Hepatocyte (in vitro differentiated cells): ENCODE measurements at regions not wholly inside any gene's neighbourhood (a gene's known extent, or its start where the extent isn't known, plus 50 kb on each side); places are given as distances from the start of the nearest gene placed in this dataset.

ENCODE experiments used
- DNase-seq: peaks from one replicate; pipeline ENCODE4 v3.0.0-alpha.2; 2016; ENCODE audit warnings: low spot score
- H2AFZ ChIP-seq: fragments of 200-600 bp; sonication (generic); 2 replicates; pipeline ENCODE4 v1.6.0; 2016; ENCODE audit warnings: antibody characterized with exemption, mild to moderate bottlenecking
- H3K27ac ChIP-seq: fragments of 200-600 bp; sonication (generic); 2 replicates; pipeline ENCODE4 v1.5.1; 2016; ENCODE audit warnings: mild to moderate bottlenecking
- H3K27me3 ChIP-seq: fragments of 200-600 bp; sonication (generic); 2 replicates; pipeline ENCODE4 v1.6.1; 2016
- H3K36me3 ChIP-seq: fragments of 200-600 bp; sonication (generic); replicated peaks from 2 replicates; pipeline ENCODE4 v1.5.1; 2016; ENCODE audit warnings: low read depth; ENCODE audit not compliant: insufficient read depth
- H3K4me1 ChIP-seq: fragments of 200-600 bp; sonication (generic); 2 replicates; pipeline ENCODE4 v1.5.1; 2016; ENCODE audit warnings: mild to moderate bottlenecking, moderate library complexity; ENCODE audit not compliant: insufficient read depth
- H3K4me2 ChIP-seq: fragments of 200-600 bp; sonication (generic); 2 replicates; pipeline ENCODE4 v1.6.0; 2016
- H3K4me3 ChIP-seq: fragments of 200-600 bp; sonication (generic); 2 replicates; pipeline ENCODE4 v1.5.1; 2016; ENCODE audit warnings: mild to moderate bottlenecking
- H3K79me2 ChIP-seq: fragments of 200-600 bp; sonication (generic); 2 replicates; pipeline ENCODE4 v1.6.0; 2017; ENCODE audit warnings: mild to moderate bottlenecking
- H3K9me2 ChIP-seq: fragments of 200-600 bp; sonication (generic); replicated peaks from 2 replicates; pipeline ENCODE4 v1.6.0; 2017; ENCODE audit warnings: mild to moderate bottlenecking; ENCODE audit not compliant: insufficient read depth
- H3K9me3 ChIP-seq: fragments of 200-600 bp; sonication (generic); 2 replicates; pipeline ENCODE4 v1.5.1; 2016; ENCODE audit warnings: low read depth, mild to moderate bottlenecking
- H4K20me1 ChIP-seq: fragments of 200-600 bp; sonication (generic); 2 replicates; pipeline ENCODE4 v1.6.0; 2016; ENCODE audit warnings: mild to moderate bottlenecking; ENCODE audit not compliant: insufficient read depth, poor library complexity, severe bottlenecking
- EZH2 ChIP-seq: fragments of 200-600 bp; sonication (generic); IDR thresholded peaks from 2 replicates; pipeline ENCODE4 v1.6.1; 2016; ENCODE audit warnings: antibody characterized with exemption, mild to moderate bottlenecking, borderline replicate concordance
- EZH2phosphoT487 ChIP-seq: fragments of 200-600 bp; sonication (generic); IDR thresholded peaks from one replicate; pipeline ENCODE4 v1.6.1; 2018; ENCODE audit warnings: antibody characterized with exemption, mild to moderate bottlenecking, low read depth, moderate library complexity; ENCODE audit not compliant: unreplicated experiment, severe bottlenecking
- WGBS: methylation state at CpG from one replicate; pipeline ENCODE4 v1.1.6; 2016; ENCODE audit warnings: low lambda C conversion rate; ENCODE audit errors: missing lambda C conversion rate; 5-methylcytosine and 5-hydroxymethylcytosine counted together
- TF ChIP-seq, protein P1 (sequence below): fragments of 200-600 bp; sonication (generic); IDR thresholded peaks from 2 replicates; pipeline ENCODE4 v1.5.1; 2016; ENCODE audit warnings: antibody characterized with exemption, mild to moderate bottlenecking; ENCODE audit not compliant: poor library complexity

DNA sequence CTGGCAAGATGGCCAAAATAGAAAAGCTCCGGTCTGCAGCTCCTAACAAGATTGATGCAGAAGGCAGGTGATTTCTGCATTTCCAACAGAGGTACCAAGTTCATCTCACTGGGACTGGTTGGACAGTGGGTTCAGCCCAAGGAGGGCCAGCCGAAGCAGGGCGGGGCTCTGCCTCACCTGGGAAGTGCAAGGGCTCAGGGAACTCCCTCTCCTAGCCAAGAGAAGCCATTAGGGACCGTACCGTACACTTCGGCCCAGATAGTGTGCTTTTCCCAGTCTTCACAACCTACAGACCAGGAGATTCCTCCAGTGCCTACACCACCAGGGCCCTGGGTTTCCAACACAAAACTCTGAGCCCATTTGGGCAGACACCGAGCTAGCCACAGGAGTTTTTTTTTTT lies 277.8 kb downstream of the SLCO4C1 start:
- TF ChIP-seq, protein P1, sequence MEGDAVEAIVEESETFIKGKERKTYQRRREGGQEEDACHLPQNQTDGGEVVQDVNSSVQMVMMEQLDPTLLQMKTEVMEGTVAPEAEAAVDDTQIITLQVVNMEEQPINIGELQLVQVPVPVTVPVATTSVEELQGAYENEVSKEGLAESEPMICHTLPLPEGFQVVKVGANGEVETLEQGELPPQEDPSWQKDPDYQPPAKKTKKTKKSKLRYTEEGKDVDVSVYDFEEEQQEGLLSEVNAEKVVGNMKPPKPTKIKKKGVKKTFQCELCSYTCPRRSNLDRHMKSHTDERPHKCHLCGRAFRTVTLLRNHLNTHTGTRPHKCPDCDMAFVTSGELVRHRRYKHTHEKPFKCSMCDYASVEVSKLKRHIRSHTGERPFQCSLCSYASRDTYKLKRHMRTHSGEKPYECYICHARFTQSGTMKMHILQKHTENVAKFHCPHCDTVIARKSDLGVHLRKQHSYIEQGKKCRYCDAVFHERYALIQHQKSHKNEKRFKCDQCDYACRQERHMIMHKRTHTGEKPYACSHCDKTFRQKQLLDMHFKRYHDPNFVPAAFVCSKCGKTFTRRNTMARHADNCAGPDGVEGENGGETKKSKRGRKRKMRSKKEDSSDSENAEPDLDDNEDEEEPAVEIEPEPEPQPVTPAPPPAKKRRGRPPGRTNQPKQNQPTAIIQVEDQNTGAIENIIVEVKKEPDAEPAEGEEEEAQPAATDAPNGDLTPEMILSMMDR: no peak
- TF ChIP-seq EZH2phosphoT487 (no peak), EZH2 (no peak)

DNA sequence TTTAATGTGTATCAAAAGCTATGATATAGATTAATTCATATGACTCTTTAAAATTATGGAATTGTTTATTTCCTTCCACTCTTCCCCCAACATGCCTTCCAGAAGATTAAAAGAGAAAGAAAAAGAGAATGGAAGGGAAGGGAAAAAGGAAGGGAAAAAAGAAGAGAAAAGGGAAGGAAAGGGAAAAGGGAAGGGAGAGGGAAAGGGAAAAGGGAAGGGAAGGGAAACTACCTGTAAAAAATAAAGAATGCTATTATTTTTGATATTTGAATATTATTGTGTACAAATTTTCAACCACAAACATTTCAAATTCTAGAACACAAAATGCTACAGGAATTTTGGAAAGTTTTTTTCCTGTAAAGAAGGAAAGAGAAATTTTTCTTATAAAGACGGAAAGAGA lies 281.7 kb downstream of the SLCO4C1 start:
- Histone ChIP-seq H3K36me3 (no peaks in the 10 kb centered on the region), H3K9me3 (no peaks in the 10 kb centered on the region), H3K4me3 (no peak overlapping the region), H3K4me1 (no peaks in the 10 kb centered on the region), H3K9me2 (no peaks in the 10 kb centered on the region), H3K27me3 (no peaks in the 10 kb centered on the region), H4K20me1 (no peaks in the 10 kb centered on the region), H3K4me2 (no peak overlapping the region), H3K79me2 (no peaks in the 10 kb centered on the region), H2AFZ (no peak overlapping the region), H3K27ac (no peak overlapping the region)
- TF ChIP-seq, protein P1: no peak
- TF ChIP-seq EZH2: no peak
- 100% methylated on average over 1 of the region's 1 CpG for WGBS
- no peak for DNase-seq

More for the DNA sequence above, 277.8 kb downstream of the SLCO4C1 start:
- Histone ChIP-seq H3K27ac (no peak overlapping the region), H3K27me3 (no peaks in the 10 kb centered on the region), H2AFZ (no peak overlapping the region), H3K36me3 (no peaks in the 10 kb centered on the region), H3K4me1 (no peaks in the 10 kb centered on the region), H3K9me3 (no peaks in the 10 kb centered on the region), H3K9me2 (no peaks in the 10 kb centered on the region), H3K4me3 (no peak overlapping the region), H3K4me2 (no peak overlapping the region), H4K20me1 (no peaks in the 10 kb centered on the region), H3K79me2 (no peaks in the 10 kb centered on the region)
- DNase-seq: no peak
- 76% methylated on average over 7 of the region's 7 CpGs for WGBS

DNA sequence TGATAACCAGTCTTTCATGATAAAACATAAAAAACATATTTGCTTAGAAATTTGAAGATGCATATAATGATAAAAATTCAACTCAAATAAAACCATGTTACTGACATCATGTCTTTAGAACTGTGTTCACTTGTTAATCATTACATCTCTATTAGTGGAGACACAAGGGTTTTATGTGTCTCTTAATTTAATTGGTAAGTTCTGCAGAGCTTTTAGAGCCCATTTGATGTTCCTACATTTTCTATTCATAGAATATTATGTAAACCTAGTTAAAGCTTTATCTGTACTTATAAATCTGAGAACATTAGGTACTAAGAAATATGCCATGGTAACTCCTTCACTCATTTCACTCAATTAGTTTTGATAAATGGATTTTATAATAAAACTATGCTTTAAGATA lies 285.4 kb downstream of the SLCO4C1 start:
- H3K9me2 ChIP-seq: no peaks in the 10 kb centered on the region
- no peak overlapping the region for H3K27ac ChIP-seq
- DNase-seq: no peak
- no peak overlapping the region for H2AFZ ChIP-seq
- no peaks in the 10 kb centered on the region for H3K9me3 ChIP-seq
- H4K20me1 ChIP-seq: no peaks in the 10 kb centered on the region
- no peak overlapping the region for H3K4me3 ChIP-seq
- no peaks in the 10 kb centered on the region for H3K79me2 ChIP-seq
- H3K4me1 ChIP-seq: no peaks in the 10 kb centered on the region
- H3K36me3 ChIP-seq: no peaks in the 10 kb centered on the region
- TF ChIP-seq EZH2phosphoT487: no peak
- TF ChIP-seq, protein P1: no peak
- no peak for TF ChIP-seq EZH2
- no peak overlapping the region for H3K4me2 ChIP-seq
- H3K27me3 ChIP-seq: no peaks in the 10 kb centered on the region

GRCh38 chr5:101997235-101997634 lies 298.8 kb downstream of the SLCO4C1 start:
- 96% methylated on average over 1 of the region's 1 CpG for WGBS
- H3K4me3 ChIP-seq: no peak overlapping the region

More at GRCh38 chr5:101997235-101997634, 298.8 kb downstream of the SLCO4C1 start:
- TF ChIP-seq EZH2phosphoT487 (no peak), EZH2 (no peak)
- TF ChIP-seq, protein P1: no peak
- DNase-seq: no peak
- peaks cover 7% of the 10 kb centered on the region for H3K4me1 ChIP-seq
- no peaks in the 10 kb centered on the region for H3K27me3 ChIP-seq
- H3K9me3 ChIP-seq: no peaks in the 10 kb centered on the region
- H4K20me1 ChIP-seq: no peaks in the 10 kb centered on the region
- H3K79me2 ChIP-seq: no peaks in the 10 kb centered on the region
- H2AFZ ChIP-seq: no peak overlapping the region
- no peaks in the 10 kb centered on the region for H3K9me2 ChIP-seq
- no peak overlapping the region for H3K27ac ChIP-seq
- H3K4me2 ChIP-seq: no peak overlapping the region
- H3K36me3 ChIP-seq: no peaks in the 10 kb centered on the region
